ENCODE measurements at regions not wholly inside any gene's neighbourhood (a gene's known extent, or its start where the extent isn't known, plus 50 kb on each side); places are given as distances from the start of the nearest gene placed in this dataset.

DNA sequence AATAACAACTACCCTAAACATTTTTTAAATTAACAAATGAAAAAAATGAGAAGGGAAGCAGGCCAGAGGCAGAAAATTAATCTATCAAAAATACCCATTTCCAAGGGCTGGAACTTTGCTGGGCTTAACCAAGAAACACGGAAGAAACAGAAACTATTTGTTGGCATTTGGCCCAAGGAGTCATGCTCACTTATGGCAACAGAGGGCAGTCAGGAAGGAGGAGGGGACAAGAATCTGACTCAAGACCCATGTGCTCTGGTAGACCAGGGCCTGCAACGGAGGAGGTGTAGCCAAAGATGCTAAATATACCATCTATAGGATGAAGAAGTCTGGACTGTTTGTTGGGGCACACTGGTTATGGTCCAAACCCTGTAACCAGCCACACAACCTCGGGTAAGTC, 496.7 kb downstream of the COG6 start:
- DNase-seq, result no peak

DNA sequence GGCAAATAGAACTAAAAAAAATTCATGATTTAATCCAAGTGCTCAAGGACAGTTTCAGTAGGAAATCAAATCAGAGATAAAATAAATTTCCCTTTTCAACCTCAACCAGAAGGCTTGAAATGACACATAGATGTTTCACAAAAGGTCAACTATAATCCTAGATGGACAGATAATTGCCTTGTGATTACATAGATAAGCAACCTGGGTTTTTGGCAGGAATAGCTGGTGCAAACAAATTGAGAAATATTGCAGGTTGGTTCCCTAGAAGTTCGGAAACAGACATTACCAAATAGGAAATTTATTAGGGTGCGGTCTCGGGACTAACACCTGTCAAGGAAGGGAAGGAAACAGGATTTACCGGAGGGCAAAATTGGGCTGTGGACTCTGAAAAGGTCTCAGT, 497.5 kb downstream of the COG6 start:
- DNase-seq, result no peak

DNA sequence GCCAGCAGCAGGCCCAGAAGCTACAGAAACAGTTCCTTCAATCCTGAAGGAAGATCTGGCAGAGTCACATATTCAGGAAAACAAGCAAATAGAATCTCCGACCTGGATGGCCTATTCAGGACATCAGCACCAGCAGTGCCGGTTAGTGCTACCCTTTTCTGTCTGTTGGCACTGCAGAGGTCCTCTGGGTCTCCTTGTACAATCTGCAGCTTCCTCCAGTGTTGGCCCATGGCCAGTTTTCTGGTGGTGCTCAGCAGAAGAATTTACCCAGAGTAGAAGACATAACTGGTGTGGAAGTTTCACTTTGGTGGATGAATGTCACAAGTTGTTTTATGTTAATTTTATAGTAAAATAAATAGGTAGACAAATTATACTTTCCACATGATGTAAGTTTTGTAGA, 498.1 kb downstream of the COG6 start:
- no peak for DNase-seq

DNA sequence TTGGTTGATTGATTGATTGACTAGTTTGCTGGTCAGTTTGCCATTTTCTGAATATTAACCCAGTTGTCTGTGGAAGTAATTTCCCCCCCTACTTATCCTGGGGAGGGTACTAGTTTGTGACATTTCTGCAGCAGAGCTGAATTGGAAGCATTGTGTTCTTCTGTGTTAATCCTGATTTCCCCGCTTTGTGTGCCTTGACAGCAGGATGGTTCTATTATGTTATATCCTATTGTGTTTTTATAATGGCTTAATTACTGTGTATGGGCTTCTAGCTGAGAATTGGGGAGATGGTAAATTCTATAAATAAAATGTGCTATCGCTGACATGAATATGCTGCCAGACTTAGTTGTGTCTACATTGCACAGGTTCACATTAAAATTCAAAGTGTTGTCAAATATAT, 499.7 kb downstream of the COG6 start:
- no peak for DNase-seq

DNA sequence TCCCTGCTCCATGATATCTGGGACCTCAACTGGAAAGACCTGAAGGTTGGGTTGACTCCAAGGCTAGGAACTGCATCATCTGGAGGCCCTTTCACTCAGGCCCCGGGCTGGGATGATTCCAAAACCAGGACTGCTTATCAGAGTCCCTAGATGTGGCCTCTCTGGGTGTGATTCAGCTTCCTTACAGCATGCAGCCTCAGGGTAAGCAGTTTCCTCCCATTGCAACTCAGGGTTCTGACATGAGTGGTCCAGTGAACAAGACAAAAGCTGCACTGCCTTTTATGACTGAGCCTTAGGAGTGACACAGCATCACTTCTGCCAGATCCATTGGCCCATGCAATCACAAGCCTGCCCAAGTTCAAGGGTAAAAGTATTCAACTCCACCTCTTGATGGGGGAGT, 502.8 kb downstream of the COG6 start:
- DNase-seq, result no peak

DNA sequence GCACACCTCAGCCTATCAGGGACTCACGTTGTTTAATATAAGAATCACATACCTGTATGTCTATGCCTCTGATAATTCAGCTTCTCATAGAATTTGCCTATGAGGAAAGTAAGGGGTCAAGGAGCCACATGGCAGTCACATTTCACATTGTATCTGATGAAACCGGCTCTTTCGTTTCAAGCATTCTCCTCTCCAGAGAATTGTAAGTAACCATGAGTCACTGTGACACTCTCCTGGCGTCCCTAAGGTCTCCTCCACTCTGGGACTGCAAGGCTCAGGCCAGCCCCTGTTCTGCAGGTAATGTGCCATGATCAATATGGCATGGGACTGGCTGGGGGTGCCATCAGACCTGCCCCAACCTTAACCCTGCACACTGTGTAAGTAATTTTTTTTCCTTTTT, 503.3 kb downstream of the COG6 start:
- DNase-seq, result no peak

DNA sequence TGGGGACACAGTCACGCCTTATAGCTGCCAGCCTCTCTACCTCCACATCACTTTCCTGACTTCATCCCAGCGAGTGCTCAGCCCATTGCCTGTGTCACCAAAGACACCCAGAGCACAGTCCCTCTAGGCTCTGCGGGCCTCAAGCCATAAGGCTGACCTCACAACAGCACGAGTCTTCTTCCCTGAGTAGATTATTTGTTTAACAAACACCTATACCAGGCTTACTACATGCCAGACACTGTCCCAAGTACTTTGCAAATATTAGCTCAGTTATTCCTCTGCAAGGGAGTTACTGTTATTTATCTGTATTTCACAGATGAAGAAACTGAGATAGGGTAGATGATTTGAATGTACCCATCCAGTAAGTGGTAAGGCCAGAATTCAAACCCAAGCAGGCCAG, 504.3 kb downstream of the COG6 start:
- no peak for DNase-seq

DNA sequence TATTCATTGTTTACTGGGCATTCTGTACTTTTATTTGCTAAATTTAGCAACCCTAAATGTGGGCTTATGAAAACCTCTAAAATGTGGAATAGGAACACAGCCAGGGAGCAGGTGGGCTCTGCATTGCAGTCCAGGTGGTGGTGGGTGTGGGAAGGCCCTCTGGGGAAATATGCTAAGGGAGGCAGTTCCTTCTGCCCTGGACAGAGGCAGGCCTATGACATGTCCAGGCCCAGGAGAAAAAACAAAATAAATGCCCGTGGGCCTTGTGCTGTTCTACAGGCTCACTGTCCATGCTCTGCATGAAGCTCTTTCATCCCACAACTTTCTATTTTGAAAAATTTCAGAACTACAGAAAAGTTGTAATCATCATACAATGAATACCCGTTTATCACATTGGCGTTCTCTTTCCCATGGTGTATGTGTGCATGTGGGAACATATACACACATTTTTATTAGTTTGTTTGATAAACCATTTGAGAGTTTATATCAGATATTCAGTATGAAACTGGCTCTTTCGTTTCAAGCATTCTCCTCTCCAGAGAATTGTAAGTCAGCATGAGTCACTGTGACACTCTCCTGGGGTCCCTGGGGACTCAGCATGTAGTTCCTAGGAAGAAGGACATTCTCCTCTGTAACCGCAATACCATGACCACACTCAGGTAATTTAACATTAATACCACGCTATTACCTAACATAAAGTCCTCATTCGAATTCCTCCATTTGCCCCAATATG, 505.3 kb downstream of the COG6 start:
- DNase-seq, result no peak

DNA sequence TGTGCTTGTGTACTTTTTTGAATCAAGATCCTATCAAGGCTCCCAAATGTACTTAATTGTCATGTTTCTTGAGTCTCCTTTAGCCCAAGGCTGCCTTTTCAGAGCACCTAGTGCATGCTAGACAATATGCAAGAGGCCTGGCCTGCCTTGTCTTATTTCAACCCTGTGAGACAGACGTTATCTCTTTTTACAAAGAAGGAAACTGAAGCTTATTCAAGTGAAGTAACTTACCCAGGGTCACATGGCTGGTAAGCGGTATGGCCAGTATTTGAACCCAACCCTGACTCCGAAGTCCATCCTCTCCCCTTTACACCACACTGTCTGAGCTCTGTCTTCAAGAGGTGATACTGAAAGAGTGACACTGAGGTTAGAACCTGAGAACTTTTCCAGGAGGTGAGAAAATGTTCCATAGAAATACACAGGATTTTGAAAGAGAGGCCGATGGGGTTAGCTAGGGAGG, 505.1 kb downstream of the FOXO1 start:
- no peak for DNase-seq

DNA sequence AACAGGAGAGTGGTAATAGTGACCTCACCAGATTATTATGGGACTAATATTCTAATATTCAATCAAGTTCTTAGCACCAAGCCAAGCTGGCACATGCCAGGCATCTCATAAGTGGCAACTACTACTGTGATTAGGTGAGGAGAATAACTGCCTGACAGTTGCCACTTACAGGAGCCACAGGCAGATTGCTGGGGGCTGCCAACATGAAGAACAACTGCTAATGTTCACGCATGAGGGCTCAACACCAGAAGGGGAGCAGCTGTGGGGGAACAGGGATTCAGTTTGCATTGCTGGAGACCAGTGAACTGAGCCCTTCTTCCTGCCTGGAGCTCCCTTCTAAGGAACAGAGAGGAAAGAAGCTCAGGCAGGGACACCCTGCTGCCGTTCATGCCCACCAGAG, 504.5 kb downstream of the FOXO1 start:
- no peak for DNase-seq

DNA sequence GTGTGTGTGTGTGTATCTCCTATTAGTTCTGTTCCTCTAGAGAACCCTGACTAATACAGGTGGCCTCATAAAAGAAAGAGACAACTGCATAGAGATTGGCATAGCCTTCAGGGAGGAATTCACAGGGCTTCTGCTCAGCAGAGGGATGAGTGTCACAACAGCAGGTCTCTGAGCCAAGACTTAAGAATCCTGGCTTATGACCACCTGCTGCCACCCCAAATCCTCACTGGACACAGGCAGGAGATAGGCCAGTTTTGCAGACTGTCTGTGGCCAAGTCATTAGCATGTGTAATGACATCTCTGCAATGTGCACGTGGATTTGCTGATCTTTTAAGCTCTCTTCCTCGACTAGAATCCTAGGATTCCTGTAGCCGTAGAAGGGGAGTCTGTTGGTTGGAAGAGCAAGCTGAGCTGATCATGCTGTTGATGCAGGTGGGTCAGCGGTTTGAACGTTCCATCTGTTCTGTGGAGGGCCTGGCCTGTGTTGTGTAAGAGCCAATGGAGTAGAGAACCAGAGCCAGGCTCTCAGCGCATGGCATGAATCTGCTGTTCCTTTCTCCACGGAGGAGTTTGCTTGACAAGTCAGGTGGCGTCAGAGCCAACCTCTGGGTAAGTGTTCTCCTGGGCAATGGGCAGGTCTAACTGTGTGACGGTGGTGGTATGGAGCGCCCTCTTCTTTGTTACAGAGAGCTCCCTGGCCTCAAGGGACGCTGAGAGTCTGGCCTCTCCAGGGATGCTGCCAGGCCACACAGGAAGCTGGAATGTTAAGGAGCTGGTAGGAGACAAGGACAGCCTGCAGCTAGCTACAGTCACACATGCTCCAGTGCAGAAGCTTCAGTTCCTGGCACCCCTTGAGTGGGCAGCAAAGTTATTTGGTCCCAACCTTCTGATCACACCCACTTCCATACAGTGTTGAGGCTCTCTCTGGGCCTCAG, 503.1 kb downstream of the FOXO1 start:
- no peak for DNase-seq

DNA sequence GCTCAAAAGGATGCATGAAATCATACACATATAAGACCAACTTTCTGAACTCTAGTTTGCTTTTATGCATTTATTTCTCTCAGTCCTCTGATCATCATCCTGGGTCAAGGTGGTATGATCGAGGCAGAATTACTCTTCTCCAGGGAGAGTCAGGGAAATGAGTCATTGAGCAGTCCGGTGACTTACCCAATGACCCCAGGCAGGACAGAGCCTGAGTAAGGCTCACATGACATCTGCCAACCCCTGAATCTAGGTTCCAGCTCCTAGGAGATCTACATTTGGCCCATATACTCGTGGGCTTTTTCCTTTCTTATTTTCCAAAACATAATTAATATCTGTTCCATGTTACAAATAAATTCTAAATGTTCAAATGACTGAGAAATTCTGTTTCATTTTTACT, 502.3 kb downstream of the FOXO1 start:
- no peak for DNase-seq

DNA sequence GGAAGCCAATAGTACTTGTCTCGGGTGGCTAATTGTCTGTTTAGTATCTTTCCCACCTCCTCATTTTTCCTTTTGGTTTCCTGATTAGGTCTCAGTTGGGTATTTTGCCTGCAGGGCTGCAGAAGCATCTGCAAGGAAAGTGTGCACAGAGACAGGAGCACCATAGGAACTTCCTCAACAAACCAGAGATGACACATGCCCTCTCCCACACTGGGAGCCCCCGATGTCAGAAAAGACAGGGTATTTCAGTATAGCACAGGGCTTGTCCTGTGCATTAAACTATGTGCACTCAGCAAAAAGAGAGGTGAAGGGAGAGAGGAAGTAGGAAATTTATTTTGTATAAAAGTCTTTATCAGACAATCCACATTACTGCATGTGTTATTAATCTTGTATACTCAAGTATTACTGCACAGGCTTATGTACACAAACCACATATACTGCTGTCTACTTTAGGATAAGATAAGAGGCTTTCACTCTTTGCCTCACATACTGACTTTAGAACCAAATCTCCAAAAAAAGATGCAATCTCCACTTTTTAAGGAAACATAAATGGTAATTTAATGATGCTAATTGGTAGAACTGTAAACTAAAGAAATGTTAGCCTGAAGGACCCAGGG, 501.0 kb downstream of the FOXO1 start:
- no peak for DNase-seq

DNA sequence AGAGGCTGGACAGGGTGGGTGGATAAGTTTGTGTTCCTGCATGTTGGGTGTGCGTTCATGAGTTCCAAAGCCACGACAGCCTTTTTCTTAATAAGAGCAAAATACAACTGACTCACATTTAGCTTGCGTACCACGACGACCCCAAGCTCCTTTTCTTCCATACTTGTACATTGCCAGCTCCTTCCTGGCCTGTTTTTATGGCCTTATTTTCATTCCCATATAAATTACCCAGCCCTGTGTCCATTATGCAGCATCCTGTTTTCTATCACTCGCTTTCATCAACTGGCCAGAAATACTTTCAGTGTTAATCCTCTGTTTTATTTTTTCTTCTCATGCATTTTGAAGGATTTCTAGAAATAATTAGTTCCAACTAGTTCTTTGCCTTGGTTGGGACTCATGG, 499.1 kb downstream of the FOXO1 start:
- DNase-seq, result no peak

DNA sequence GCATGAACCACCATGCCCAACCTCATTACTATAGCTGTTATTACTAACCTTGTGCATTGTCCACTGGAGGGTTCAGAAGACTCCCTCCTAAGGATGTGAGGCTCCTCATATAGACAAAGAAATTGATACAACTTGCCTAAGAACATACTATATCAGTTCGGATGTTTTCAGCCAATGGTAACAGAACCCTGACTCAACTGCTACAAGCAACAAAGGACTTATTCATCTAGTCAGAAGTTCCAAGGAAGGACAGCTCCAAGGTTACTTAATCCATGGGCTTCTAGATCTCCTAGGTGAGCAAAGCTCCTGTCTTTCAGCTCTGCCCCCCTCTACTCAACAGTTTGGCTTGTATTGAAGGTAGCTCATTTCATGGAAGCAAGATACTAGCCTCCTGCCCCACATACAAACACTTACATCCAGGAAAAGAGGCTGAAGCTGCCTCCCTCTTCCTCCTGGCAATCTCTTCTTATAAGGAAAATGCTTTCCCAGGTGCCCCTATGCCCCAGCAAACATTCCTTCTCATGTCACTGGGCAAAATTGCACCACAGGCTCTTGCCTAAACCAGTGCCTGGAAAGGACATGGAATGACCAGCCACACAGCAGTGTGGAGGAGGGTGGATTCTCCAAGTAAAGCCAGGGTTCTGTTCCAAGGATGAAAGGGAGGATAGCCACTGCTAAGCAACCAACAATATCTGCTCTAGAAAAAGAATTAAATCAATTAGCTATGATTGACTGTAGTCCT, 497.8 kb downstream of the FOXO1 start:
- no peak for DNase-seq

DNA sequence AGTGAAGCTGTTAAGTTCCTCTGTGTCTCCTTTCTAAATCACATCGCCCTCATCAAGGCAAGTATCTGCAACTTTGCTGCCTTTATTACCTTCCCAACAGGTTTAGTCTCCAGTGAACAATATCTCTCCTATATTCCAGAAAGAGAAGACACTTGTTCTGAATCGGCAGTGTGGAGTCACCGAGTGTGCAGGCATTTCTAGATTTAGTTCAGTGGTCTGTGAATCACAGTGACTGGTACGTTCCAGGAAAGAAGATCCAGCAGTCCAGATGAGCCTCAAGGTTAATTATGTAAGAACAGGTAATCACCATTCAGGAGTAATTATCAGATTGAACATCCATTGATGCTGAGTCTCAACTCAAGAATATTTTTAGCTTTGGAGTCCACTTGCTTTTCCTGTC, 497.0 kb downstream of the FOXO1 start:
- DNase-seq, result no peak

DNA sequence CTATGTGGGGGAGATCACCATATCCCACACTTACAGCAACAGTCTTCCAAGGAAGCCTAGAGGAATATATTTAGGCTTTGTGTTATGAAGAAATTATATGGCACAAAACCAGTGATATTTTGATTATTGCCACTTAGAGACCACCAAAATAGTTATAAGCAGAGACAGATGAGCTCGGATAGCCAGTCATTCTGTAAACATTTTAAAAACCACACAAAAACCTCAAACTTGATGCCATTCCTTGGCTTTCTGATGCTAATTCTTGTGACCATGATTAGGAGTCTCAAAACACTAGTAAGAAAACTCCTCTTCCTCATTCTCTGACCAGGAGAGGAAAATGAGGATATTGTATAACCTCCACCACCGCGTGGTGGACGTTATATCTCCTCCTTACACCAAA, 496.4 kb downstream of the FOXO1 start:
- no peak for DNase-seq

DNA sequence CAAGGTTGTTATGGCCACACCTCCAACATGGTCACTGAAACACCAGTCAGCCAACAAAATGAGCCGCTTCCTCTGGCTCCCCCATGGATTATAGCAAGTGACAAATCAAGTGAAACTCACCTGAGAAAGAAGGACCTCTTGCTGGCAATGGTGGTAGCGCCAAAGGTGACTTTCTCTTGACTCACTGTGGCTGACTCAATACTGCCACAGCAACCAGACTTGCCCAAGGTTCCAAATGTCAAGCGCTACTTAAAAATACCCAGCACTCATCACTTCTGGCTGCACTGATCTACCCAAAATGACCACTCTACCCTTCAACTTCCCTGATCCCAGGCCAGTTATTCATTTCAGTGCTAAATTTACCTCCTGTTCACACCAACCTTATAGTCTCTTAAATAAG, 495.5 kb downstream of the FOXO1 start:
- no peak for DNase-seq

DNA sequence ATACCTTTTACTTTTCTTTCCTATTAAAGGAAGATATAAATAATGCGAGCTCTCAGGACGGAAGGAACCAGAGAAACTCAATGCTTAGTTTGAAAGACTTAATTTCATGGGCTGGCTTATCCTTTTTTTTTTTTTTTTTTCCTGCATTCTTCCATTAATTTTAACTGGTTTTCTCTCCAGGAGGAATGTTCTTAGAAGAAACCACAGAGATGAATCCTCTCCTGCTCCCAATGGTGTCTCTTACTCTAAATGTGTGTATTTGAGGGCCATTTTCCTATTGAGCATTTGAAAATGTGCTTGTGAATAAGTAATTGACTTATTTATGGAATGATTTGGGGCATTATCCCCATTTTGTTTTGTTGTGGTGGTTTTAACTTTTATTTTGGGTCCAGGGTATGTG, 494.9 kb downstream of the FOXO1 start:
- DNase-seq, result no peak

DNA sequence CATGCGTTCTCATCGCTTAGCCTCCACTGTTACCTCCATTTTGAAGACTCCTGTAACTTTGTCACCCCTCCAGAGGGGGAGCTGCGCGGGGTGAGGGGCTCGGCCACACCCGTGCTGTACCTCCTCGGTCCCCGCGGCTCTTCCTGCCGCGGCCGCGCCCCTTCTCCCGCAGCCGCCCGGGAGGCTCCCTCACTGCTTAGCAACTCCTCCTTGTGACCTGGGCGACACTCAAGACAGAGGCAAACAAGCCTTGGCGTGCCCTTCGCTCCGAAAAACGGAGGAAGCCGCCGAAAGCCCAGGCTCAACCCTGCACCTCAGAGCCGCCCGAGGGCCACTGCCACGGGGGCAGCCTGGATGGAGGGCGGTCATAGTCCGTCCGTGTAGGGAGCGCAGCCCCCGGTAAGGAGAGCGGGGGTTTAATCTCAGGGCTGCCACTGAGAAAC, 494.3 kb downstream of the FOXO1 start:
- no peak for DNase-seq

DNA sequence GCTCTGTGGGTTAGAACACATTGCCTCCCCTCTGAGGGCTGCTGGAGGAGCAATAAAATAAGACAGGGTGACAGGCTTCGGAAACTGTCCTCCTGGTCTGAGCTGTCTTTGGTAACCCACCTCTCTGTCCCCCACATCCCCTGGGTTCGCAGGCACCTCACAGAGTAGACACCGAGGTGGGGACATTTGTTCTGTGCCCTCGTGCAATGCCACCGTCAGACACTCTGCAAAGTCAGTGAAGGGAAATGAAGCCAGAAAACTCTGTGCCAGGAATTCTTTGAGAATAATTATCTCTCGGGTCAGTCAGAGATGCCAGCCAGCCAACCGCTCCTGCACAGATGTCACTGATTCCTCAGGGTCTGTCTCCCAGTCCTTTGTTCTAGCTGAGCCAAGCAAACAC, 493.6 kb downstream of the FOXO1 start:
- no peak for DNase-seq

DNA sequence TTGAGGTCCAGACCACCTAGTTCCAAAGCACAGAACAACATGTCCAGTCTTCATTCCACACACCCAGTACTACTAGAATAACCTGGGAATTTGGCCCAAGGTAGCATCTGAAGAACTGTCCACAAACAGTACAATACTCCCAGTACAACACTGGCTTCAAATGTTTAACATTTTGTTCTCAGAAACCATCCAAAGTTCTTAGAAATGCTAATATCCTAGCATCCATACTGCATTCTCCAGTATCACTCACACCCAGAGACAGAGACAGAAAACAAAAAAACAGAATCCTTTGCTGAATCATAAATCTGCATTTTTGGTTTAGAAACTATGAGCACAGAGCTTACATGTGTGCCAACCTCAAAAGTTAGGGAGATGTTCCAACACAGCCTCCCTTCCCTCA, 490.8 kb downstream of the FOXO1 start:
- DNase-seq, result no peak

DNA sequence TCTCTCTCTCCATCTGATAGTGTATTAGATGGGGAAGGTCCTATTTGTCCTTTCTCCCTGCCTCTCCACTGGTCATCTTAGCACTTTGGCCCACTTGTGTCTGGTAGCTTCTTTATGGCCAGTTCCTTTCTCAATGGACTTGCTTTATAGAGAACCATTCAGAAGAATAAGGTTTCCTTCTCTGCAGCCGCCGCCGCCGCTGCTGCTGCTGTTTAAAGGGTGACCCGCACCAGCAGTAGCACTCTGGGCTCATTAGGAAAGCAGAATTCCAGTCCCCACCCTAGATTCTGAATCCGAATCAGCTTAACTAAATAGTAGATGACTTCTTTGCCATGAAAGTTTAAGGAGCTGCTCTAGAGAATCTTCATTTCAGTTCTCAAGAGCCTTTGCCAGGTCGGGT, 490.2 kb downstream of the FOXO1 start:
- DNase-seq, result no peak
